GM21576 (cell line): ENCODE measurements at regions not wholly inside any gene's neighbourhood (a gene's known extent, or its start where the extent isn't known, plus 50 kb on each side); places are given as distances from the start of the nearest gene placed in this dataset.

Source experiments
- ATAC-seq: cut with Tn5 transposase; IDR thresholded peaks from one replicate; pipeline ENCODE4 v1.9.1; 2021; ENCODE audit warnings: mild to moderate bottlenecking, moderate library complexity; ENCODE audit not compliant: unreplicated experiment

DNA sequence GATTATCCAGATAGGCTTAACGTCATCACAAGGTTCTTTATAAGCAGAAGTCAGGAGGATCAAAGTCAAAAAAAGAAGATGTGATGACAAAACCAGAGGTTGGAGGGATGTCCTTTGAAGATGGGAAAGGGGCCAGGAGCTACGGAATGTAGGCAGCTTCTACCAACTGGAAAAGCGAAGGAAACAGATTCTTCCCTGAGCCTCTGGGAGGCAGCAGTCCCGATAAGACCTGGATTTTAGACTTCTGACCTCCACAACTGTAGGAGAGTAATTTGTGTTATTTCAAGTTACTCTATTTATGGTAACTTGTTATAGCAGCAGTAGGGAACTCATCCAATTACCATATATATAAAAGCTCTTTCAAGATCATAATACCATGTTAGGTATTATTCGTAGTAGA lies 98.8 kb upstream of the MYCBP2 start:
- ATAC-seq = no peak

DNA sequence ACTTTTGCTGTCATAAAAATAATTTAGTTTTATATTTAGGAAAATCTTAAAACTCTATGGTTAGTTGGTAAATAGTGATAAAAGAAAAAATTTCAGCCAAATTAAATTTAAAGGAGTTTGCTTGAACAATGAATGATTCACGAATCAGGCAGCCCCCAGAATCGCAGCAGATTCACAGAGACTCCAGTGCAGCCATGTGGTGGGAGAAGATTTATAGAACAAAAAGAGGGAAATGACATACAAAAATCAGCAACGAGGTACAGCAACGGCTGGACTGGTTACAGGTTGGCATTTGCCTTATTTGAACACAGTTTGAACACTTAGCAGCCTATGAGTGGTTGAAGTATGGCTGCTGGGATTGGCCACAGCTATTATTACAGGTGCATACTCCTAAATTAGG lies 96.4 kb upstream of the MYCBP2 start:
- ATAC-seq = no peak

DNA sequence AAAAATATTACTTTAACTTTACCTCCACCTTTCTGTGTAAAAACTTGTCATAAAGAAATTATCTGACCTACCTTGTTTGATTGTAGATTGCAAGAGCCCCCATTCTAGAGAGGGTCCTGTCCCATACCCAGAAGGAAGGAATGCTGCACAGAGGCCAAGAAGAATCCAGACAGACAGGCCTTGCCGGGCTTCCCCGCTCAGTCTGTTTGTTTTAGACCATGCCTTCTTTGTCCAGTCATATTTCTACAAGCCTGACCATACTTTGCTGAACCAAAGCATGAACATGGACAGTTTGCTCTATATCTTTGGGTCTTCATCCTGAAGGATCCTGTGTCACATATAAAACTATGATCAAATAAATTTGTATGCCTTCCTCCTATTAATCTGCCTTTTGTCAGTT lies 95.8 kb upstream of the MYCBP2 start:
- ATAC-seq = no peak

DNA sequence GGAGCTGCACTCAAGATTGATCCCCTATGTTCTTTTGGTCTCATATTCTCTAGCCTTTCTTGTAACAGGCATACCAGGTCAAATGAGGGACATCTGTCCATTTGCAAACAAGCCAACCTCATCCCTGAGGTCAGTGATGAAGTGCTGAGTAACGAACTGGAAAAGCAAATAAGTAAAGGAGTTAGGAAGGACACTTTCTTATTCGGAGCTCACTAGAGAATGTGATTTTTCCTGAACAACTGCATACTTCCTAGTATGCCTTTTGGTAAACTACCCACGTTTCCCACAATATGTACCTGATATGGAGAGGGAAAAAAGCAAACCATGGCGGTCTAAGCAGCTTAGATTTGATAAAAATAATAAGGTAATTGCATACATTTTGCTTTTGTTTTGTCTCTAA lies 91.0 kb upstream of the MYCBP2 start:
- ATAC-seq = no peak

DNA sequence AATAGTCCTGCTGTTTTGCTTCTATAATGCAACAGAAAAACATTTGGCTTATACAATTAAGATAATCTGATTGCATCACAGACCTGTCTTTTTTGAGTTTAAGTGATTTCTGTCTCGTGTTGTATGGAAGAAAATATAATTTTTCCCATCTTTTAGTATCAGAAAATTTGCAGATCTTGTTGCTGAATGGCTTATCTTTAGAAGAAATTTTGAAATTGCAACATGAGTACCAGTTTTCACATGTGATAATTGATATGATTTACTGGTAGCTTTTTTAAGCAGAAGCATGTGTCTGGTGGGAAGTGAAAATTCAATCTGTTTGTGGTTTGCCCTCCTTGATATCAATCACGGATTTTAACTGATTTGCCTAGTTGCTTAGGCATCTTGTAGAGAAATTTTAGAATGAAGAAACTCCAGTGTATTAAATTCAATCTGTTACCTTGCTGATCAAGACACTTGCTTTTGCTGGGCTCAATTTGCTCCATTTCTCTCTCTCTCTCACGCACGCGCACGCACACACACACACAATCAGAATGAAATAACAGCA lies 89.8 kb upstream of the MYCBP2 start:
- ATAC-seq = no peak

DNA sequence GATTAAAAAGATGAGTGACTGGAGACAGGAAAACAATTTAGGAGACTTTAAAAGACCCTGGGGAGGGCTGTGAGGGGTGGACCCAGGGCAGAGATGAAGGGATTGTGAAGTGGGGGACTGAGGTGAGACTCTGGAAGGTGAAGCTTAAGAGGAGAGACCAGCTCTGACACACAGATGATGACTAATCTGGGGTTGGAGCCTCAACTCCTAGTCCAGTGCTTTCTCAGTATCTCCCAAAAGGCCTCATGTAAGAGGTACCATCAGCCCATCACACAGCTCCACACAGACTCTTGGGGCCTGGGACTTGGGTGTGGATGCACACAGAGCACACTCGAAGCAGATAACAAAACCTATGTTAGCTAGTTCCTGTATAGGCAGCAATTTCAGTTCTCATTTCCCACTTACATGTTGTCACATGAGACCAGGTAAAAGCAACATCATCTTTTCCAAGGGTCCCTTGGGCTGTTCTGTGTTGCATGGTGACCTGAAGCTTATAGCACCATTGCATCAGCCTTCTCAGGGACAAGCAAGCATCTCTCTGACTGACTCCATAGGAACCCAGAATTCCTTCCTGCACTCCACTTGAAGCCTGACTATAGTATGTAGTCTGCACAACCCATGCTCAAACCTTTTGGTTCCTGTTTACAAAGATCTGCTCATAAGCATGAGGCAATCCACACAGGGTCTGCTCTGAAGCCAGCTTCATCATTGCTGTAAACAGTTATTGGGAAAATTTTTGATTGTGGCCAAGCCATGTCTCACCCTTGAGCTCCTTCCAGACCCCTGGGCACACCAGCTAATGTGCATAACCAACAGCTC lies 88.6 kb upstream of the MYCBP2 start:
- peak; percentile 90 for ATAC-seq

- no peak for ATAC-seq
Observed at GRCh38 chr13:77412860-77413259, 86.0 kb upstream of the MYCBP2 start.

DNA sequence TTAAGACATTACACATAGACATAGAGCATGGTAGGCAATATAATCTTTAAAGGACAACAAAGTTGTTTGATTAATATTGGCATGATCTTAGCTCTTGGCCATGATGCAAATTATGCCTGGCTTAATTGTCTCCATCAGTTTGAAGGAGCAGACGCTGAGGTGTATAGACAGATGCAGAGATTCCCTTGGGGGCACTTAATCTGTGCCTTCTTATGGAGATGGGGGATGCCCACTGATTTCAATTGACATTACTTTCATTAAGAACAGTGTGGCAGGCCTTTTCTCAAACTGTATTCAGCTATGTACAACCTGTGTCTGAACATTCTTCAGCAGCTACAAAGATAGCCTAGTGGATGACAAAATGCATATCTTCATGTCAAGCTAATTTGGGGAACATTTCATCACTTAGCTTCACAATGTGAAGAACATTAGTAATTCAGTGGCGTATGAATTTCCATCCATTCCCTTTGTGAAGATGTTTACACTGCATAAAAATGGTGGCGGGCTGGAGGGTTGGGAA lies 85.3 kb upstream of the MYCBP2 start:
- no peak for ATAC-seq

- no peak for ATAC-seq
Observed at GRCh38 chr13:77409412-77409811, 82.5 kb upstream of the MYCBP2 start.

GRCh38 chr13:77406644-77407440 lies 79.9 kb upstream of the MYCBP2 start:
- no peak for ATAC-seq

DNA sequence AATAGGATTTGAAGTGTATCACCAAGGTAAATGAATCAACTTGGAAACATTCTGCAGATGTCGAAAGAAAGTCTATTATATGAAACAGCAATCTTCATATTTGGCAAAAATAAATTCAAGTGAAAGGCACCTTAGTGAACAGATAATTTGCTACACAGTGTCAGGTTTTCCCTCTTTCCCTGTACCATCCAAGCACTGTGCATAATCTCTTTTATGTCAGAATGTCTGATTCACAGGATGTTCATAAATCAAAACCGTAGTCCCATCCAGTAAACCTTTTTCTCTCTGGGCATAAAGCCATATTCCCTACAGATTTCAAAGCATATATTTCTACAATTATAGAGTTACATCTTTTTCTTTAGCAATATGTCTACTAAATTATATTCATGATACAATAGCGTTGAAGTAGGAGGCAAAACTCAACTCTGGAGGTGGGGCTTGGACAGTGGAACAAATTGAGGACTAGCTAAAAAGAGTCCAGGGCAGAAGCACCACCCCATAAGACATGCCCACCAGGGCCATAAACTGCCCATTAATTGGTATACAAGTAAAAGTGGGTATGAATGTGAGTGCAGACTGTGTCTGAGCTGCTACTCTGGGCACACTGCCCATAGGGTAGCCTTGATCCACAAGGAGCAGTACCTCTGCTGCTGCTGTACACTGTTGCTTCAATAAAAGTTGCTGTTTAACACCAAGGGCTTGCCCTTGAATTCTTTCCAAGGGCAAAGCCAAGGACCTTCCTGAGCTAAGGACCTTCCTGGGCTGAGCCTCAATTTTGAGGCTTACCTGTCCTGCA lies 72.1 kb upstream of the MYCBP2 start:
- no peak for ATAC-seq

DNA sequence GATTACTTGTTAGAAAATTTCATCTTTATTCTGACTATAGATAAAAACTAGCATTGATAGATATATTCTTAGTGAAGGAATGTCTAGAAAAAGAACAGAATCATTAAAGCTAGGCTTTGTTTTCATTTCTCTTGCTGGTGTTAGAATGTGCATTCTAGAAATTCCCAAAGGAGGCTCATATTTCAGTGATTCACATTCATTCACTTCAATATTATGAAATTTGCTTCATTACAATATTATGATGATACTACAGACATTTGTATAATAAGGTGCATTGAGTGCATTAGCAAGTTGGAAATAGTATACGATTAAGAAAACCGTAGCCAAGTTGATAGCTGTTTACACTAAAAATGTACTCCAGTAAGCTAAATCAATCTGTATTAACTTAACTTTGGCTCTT lies 70.7 kb upstream of the MYCBP2 start:
- ATAC-seq = no peak

DNA sequence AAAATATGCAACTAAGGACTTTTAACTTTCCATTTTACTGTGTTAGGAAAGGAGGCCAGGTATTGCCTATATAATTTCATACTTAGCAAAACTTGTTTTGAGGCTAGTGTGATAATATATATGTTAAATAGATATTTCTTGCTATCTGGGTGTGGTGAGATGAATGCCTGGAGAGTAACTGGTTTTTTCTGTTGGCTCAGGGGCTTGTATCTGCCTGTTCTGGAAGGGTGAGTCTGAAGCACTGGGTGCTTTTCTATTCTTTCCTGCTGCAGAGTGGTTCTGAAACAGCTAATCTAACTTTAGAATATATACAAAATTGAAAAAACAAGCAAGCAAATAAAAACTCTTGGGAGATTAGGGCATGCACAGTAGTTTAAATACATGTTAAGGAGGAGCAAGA lies 64.6 kb upstream of the MYCBP2 start:
- no peak for ATAC-seq

DNA sequence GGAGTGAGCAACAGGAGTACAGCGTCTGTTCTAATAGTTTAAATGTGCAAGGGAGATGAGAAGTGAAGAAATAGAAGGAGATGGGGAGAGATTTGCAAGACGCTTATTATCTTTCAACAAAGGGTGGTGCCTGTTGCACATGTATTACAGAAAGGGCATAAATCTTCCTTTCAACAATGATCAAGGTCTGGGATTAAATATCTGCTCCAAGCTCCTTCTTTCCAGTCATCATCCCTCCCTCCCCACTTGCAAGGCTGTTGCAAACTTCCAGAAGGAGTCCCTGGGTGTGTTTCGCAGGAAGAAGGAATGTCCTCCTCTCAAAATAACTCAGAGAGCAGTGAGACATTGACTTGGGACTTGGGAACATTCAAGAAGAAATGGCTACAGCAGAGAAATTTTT lies 63.5 kb upstream of the MYCBP2 start:
- ATAC-seq = no peak

DNA sequence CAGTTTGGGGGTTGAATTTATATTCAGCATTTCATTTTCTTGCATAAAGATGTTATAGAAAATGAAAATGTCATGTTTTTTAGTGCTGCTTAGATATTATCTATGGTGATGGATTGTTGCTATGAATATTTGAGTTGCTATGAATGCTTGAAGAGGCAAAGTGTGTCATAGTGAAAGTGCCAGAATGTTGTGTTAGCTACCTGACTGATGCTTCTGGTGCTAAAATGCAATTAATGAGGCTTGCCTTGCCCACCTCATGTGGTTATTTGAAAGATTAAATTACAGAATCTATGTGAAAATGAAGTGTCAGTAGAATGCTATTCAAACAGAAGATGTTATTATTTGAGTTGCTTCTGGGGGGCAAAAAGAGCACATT lies 62.7 kb upstream of the MYCBP2 start:
- no peak for ATAC-seq

DNA sequence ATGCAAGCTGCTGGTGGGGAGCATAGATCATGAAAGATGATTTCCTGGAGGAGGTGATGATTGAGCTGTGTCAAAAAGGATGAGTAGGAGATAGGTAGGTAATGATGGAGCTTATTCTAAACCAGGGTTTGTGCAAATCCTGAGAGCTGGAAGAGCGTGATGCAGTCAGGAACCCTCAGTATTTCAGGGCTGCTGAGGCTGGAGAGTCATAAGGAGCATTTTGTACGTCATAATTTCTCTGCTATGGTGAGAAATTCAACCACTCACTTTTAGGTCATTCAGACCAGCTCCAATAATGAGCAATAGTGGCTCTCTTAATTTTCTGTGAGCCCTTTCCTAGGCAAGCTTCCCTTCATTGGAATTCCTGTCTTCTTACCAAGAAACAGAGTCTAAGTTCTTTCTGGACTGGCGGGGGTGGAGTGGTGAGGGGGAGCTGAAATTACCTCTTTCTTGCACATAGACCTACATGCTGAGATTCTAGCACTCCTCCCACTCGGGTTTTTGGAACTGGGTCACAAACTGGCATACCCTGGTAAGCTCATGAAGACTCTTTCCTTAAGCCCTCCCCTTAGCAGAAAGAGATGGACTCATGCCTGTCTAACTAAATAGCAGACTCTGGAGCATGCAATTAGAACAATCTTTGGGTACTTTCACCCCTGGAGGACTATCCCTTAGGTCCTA lies 62.2 kb upstream of the MYCBP2 start:
- ATAC-seq = no peak

DNA sequence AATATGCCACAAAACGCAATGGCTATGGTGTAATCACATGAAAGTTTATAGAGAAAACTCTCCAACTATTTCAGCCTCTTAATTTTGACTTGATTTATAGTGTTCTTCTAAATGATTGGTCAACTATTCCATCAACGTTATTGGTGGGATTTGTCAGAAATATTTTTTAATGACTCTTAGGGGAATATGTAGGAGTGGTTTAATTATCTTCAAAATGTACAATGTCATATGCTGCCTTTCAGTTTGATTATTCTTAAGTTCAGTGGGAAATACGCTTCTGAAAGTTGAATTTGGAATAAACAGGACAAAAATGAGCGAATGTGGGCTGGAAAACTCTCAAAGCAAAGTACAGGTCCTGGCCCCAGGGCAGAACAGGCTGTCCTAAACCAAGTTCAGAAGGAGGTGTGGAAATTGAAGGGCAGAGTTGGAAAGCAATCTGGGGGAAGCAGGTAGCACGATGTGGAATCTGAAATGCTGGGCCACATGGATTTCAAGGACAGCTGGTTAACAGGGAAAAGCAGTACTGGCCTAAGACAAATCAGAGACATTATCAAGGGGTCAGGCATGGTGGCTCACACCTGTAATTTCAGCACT lies 60.8 kb upstream of the MYCBP2 start:
- ATAC-seq = no peak

GRCh38 chr13:77386880-77387606 lies 60.1 kb upstream of the MYCBP2 start:
- ATAC-seq = no peak

GRCh38 chr13:77386046-77386445 lies 59.2 kb upstream of the MYCBP2 start:
- no peak for ATAC-seq
